ENCODE measurements at regions not wholly inside any gene's neighbourhood (a gene's known extent, or its start where the extent isn't known, plus 50 kb on each side); places are given as distances from the start of the nearest gene placed in this dataset.

- Histone ChIP-seq H3K27ac (ENCODE audit: low read depth, low read length) (no peak overlapping the region), H3K79me2 (ENCODE audit: control insufficient read depth, insufficient read depth, low read length, unreplicated experiment) (no peaks in the 10 kb centered on the region), H3K27me3 (ENCODE audit: insufficient read depth, low read length) (peaks cover 11% of the 10 kb centered on the region; the same call in 1 of the 2 replicates), H2AFZ (ENCODE audit: low read length, unreplicated experiment) (no peak overlapping the region), H3K4me3 (ENCODE audit: low read depth, low read length) (no peak overlapping the region), H3K4me1 (ENCODE audit: control insufficient read depth, insufficient read depth, low read length, unreplicated experiment) (peaks cover 11% of the 10 kb centered on the region), H3K36me3 (ENCODE audit: insufficient read depth, low read length) (no peaks in the 10 kb centered on the region)
These were observed 124.4 kb downstream of the CTTN start for GRCh38 chr11:70522593-70523311.

GRCh38 chr11:70523384-70524095, 125.2 kb downstream of the CTTN start:
- Histone ChIP-seq H3K27ac (ENCODE audit: low read depth, low read length) (no peak overlapping the region), H3K79me2 (ENCODE audit: control insufficient read depth, insufficient read depth, low read length, unreplicated experiment) (no peaks in the 10 kb centered on the region), H3K4me1 (ENCODE audit: control insufficient read depth, insufficient read depth, low read length, unreplicated experiment) (peaks cover 5% of the 10 kb centered on the region), H3K36me3 (ENCODE audit: insufficient read depth, low read length) (no peaks in the 10 kb centered on the region), H3K4me3 (ENCODE audit: low read depth, low read length) (no peak overlapping the region), H2AFZ (ENCODE audit: low read length, unreplicated experiment) (no peak overlapping the region), H3K27me3 (ENCODE audit: insufficient read depth, low read length) (peaks cover 11% of the 10 kb centered on the region; the same call in 1 of the 2 replicates)

GRCh38 chr11:70524096-70524922, 126.0 kb downstream of the CTTN start:
- H3K4me3 ChIP-seq (ENCODE audit: low read depth, low read length): no peak overlapping the region
- peaks cover 11% of the 10 kb centered on the region; the same call in 1 of the 2 replicates for H3K27me3 ChIP-seq (ENCODE audit: insufficient read depth, low read length)
- H3K27ac ChIP-seq (ENCODE audit: low read depth, low read length): no peak overlapping the region

GRCh38 chr11:70525006-70525405, 126.7 kb downstream of the CTTN start:
- no peaks in the 10 kb centered on the region for H3K4me1 ChIP-seq (ENCODE audit: control insufficient read depth, insufficient read depth, low read length, unreplicated experiment)
- H2AFZ ChIP-seq (ENCODE audit: low read length, unreplicated experiment): no peak overlapping the region
- no peak overlapping the region for H3K4me3 ChIP-seq (ENCODE audit: low read depth, low read length)
- no peak overlapping the region for H3K27ac ChIP-seq (ENCODE audit: low read depth, low read length)
- H3K79me2 ChIP-seq (ENCODE audit: control insufficient read depth, insufficient read depth, low read length, unreplicated experiment): no peaks in the 10 kb centered on the region
- no peaks in the 10 kb centered on the region for H3K36me3 ChIP-seq (ENCODE audit: insufficient read depth, low read length)
- H3K27me3 ChIP-seq (ENCODE audit: insufficient read depth, low read length): peaks cover 11% of the 10 kb centered on the region; the same call in 1 of the 2 replicates

More at GRCh38 chr11:70524096-70524922, 126.0 kb downstream of the CTTN start:
- no peaks in the 10 kb centered on the region for H3K79me2 ChIP-seq (ENCODE audit: control insufficient read depth, insufficient read depth, low read length, unreplicated experiment)
- H3K4me1 ChIP-seq (ENCODE audit: control insufficient read depth, insufficient read depth, low read length, unreplicated experiment): no peaks in the 10 kb centered on the region
- H2AFZ ChIP-seq (ENCODE audit: low read length, unreplicated experiment): no peak overlapping the region
- H3K36me3 ChIP-seq (ENCODE audit: insufficient read depth, low read length): no peaks in the 10 kb centered on the region

- H3K36me3 ChIP-seq (ENCODE audit: insufficient read depth, low read length): no peaks in the 10 kb centered on the region
- no peak overlapping the region for H3K27ac ChIP-seq (ENCODE audit: low read depth, low read length)
- no peaks in the 10 kb centered on the region for H3K79me2 ChIP-seq (ENCODE audit: control insufficient read depth, insufficient read depth, low read length, unreplicated experiment)
- H3K27me3 ChIP-seq (ENCODE audit: insufficient read depth, low read length): peaks cover 11% of the 10 kb centered on the region; the same call in 1 of the 2 replicates
- H3K4me3 ChIP-seq (ENCODE audit: low read depth, low read length): no peak overlapping the region
- no peaks in the 10 kb centered on the region for H3K4me1 ChIP-seq (ENCODE audit: control insufficient read depth, insufficient read depth, low read length, unreplicated experiment)
- H2AFZ ChIP-seq (ENCODE audit: low read length, unreplicated experiment): no peak overlapping the region
These were observed 127.1 kb downstream of the CTTN start for GRCh38 chr11:70525466-70525865.

GRCh38 chr11:70526116-70527045, 128.1 kb downstream of the CTTN start:
- Histone ChIP-seq H2AFZ (ENCODE audit: low read length, unreplicated experiment) (no peak overlapping the region), H3K79me2 (ENCODE audit: control insufficient read depth, insufficient read depth, low read length, unreplicated experiment) (no peaks in the 10 kb centered on the region), H3K36me3 (ENCODE audit: insufficient read depth, low read length) (no peaks in the 10 kb centered on the region), H3K4me3 (ENCODE audit: low read depth, low read length) (no peak overlapping the region), H3K4me1 (ENCODE audit: control insufficient read depth, insufficient read depth, low read length, unreplicated experiment) (no peaks in the 10 kb centered on the region), H3K27me3 (ENCODE audit: insufficient read depth, low read length) (peaks cover 11% of the 10 kb centered on the region; the same call in 1 of the 2 replicates), H3K27ac (ENCODE audit: low read depth, low read length) (no peak overlapping the region)

GRCh38 chr11:70527046-70527395, 128.7 kb downstream of the CTTN start:
- H3K27ac ChIP-seq (ENCODE audit: low read depth, low read length): no peak overlapping the region
- peaks cover 7% of the 10 kb centered on the region; the same call in 1 of the 2 replicates for H3K27me3 ChIP-seq (ENCODE audit: insufficient read depth, low read length)
- H3K4me3 ChIP-seq (ENCODE audit: low read depth, low read length): no peak overlapping the region
- H2AFZ ChIP-seq (ENCODE audit: low read length, unreplicated experiment): no peak overlapping the region
- H3K36me3 ChIP-seq (ENCODE audit: insufficient read depth, low read length): no peaks in the 10 kb centered on the region
- H3K79me2 ChIP-seq (ENCODE audit: control insufficient read depth, insufficient read depth, low read length, unreplicated experiment): no peaks in the 10 kb centered on the region
- H3K4me1 ChIP-seq (ENCODE audit: control insufficient read depth, insufficient read depth, low read length, unreplicated experiment): no peaks in the 10 kb centered on the region

GRCh38 chr11:70527429-70528045, 129.2 kb downstream of the CTTN start:
- Histone ChIP-seq H3K27ac (ENCODE audit: low read depth, low read length) (no peak overlapping the region), H3K79me2 (ENCODE audit: control insufficient read depth, insufficient read depth, low read length, unreplicated experiment) (no peaks in the 10 kb centered on the region), H3K27me3 (ENCODE audit: insufficient read depth, low read length) (0 out of 2 replicates have a peak, but pooled peaks cover 3% of the 10 kb centered on the region), H3K4me1 (ENCODE audit: control insufficient read depth, insufficient read depth, low read length, unreplicated experiment) (no peaks in the 10 kb centered on the region), H3K4me3 (ENCODE audit: low read depth, low read length) (no peak overlapping the region), H3K36me3 (ENCODE audit: insufficient read depth, low read length) (no peaks in the 10 kb centered on the region), H2AFZ (ENCODE audit: low read length, unreplicated experiment) (no peak overlapping the region)

- Histone ChIP-seq H3K4me1 (ENCODE audit: control insufficient read depth, insufficient read depth, low read length, unreplicated experiment) (no peaks in the 10 kb centered on the region), H3K4me3 (ENCODE audit: low read depth, low read length) (no peak overlapping the region), H3K27ac (ENCODE audit: low read depth, low read length) (no peak overlapping the region), H3K36me3 (ENCODE audit: insufficient read depth, low read length) (no peaks in the 10 kb centered on the region), H2AFZ (ENCODE audit: low read length, unreplicated experiment) (no peak overlapping the region), H3K79me2 (ENCODE audit: control insufficient read depth, insufficient read depth, low read length, unreplicated experiment) (no peaks in the 10 kb centered on the region), H3K27me3 (ENCODE audit: insufficient read depth, low read length) (0 out of 2 replicates have a peak, but pooled peaks cover under 1% of the 10 kb centered on the region)
These were observed 129.9 kb downstream of the CTTN start for GRCh38 chr11:70528046-70528793.
